Right lobe of liver (tissue), 6 donors: ENCODE measurements at regions not wholly inside any gene's neighbourhood (a gene's known extent, or its start where the extent isn't known, plus 50 kb on each side); places are given as distances from the start of the nearest gene placed in this dataset.

Experiments used
- ATAC-seq, 4 donors: fragments of 200-7000 bp; cut with Tn5 transposase; one replicate each; pipeline ENCODE4 v1.9.1; 2020; ENCODE audit warnings: mild to moderate bottlenecking in 4 of 4, moderate library complexity in 4 of 4
- DNase-seq, 3 donors: peaks; one replicate each; pipeline ENCODE4 v3.0.0-alpha.2; 2020
- H3K27ac ChIP-seq, 3 donors: fragments of 200-600 bp; one replicate each; pipeline ENCODE4 v1.8.0; 2022
- H3K27me3 ChIP-seq, 2 donors: fragments of 200-600 bp; one replicate each; pipeline ENCODE4 v1.8.0; 2022
- H3K36me3 ChIP-seq, 4 donors: fragments of 200-600 bp; sonication (generic) in 1 of 4; one replicate each; pipeline versions ENCODE4 v1.5.1 to v1.8.0; 2017 to 2022; ENCODE audit warnings: control low read depth in 1 of 4
- H3K4me1 ChIP-seq, 4 donors: fragments of 200-600 bp; sonication (generic) in 1 of 4; one replicate each; pipeline versions ENCODE4 v1.5.1 to v1.8.0; 2017 to 2022; ENCODE audit warnings: control low read depth in 1 of 4
- H3K4me3 ChIP-seq, 3 donors: fragments of 200-600 bp; one replicate each; pipeline ENCODE4 v1.8.0; 2022
- H3K9me3 ChIP-seq, 4 donors: fragments of 200-600 bp; sonication (generic) in 1 of 4; one replicate each; pipeline versions ENCODE4 v1.5.1 to v1.8.0; 2017 to 2022; ENCODE audit warnings: control low read depth in 1 of 4
- POLR2A ChIP-seq: fragments of 450-650 bp; IDR thresholded peaks from one replicate; pipeline ENCODE4 v1.6.1; 2017; ENCODE audit warnings: antibody characterized with exemption, mild to moderate bottlenecking
- WGBS: methylation state at CpG from one replicate; pipeline ENCODE4 v1.1.6; 2018; ENCODE audit warnings: low coverage, low lambda C conversion rate; ENCODE audit not compliant: insufficient coverage; ENCODE audit errors: missing lambda C conversion rate; 5-methylcytosine and 5-hydroxymethylcytosine counted together
- intact Hi-C, 2 donors: fragments of 100-400 bp; cut with DNase I; formaldehyde crosslinking; loops; one replicate each; pipeline versions ENCODE4 v1.11.2 to v1.14.1; 2022
- TF ChIP-seq, protein P1 (sequence below), 4 donors: fragments of 200-600 bp in 3 of 4; fragments of 450-650 bp in 1 of 4; IDR thresholded peaks; one replicate each; pipeline versions ENCODE4 v1.5.1 to v1.8.0; 2016 to 2022; ENCODE audit warnings: antibody characterized with exemption in 4 of 4, mild to moderate bottlenecking in 2 of 4
- donor health status: DM: no; HTN: yes; CAD: no.
- donor health status: DM: no; HTN: no; CAD: no.
- donor health status: DM: no; HTN: no; CAD: no.
- donor health status: DM: no; HTN: yes; CAD: no.
- donor health status: DM: no; HTN: yes; CAD: no.

- intact Hi-C loops: no loop called here
- Histone ChIP-seq H3K27me3 (no peaks in the 10 kb centered on the region), H3K4me3 (no peak overlapping the region), H3K9me3 (no peaks in the 10 kb centered on the region), H3K27ac (no peak overlapping the region), H3K36me3 (no peaks in the 10 kb centered on the region), H3K4me1 (no peaks in the 10 kb centered on the region)
- TF ChIP-seq, protein P1, sequence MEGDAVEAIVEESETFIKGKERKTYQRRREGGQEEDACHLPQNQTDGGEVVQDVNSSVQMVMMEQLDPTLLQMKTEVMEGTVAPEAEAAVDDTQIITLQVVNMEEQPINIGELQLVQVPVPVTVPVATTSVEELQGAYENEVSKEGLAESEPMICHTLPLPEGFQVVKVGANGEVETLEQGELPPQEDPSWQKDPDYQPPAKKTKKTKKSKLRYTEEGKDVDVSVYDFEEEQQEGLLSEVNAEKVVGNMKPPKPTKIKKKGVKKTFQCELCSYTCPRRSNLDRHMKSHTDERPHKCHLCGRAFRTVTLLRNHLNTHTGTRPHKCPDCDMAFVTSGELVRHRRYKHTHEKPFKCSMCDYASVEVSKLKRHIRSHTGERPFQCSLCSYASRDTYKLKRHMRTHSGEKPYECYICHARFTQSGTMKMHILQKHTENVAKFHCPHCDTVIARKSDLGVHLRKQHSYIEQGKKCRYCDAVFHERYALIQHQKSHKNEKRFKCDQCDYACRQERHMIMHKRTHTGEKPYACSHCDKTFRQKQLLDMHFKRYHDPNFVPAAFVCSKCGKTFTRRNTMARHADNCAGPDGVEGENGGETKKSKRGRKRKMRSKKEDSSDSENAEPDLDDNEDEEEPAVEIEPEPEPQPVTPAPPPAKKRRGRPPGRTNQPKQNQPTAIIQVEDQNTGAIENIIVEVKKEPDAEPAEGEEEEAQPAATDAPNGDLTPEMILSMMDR (IDR thresholded peaks at IDR 0.05): no peak
- TF ChIP-seq POLR2A: no peak
- ATAC-seq (no peak), DNase-seq (no peak)
- WGBS: 70% methylated on average over 5 of the region's 5 CpGs
These were observed 474.2 kb upstream of the ROBO2 start for GRCh38 chr3:76565496-76566210.

DNA sequence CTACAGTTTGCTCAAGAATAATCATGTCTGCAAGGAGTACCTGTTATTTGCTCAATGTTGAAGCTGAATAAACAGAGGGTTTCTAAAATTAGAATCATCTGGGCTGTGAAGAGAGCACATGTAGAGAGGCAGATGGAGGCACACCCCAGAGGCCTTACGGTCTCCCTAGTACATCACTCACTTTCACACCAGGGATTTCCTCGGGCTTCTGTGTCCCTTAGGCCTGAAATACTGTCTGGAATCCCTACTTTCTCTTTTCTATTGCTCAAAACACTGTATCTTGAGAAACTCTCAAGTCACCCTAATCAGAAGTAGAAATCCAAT is 473.7 kb upstream of the ROBO2 start:
- Histone ChIP-seq H3K27ac (no peak overlapping the region), H3K4me1 (no peaks in the 10 kb centered on the region), H3K36me3 (no peaks in the 10 kb centered on the region), H3K27me3 (no peaks in the 10 kb centered on the region), H3K9me3 (no peaks in the 10 kb centered on the region), H3K4me3 (no peak overlapping the region)
- 20% methylated on average over 1 of the region's 2 CpGs for WGBS
- no peak for TF ChIP-seq POLR2A
- TF ChIP-seq, protein P1 (IDR thresholded peaks at IDR 0.05): no peak
- DNase-seq (no peak), ATAC-seq (no peak)
- intact Hi-C loops: no loop called here

DNA sequence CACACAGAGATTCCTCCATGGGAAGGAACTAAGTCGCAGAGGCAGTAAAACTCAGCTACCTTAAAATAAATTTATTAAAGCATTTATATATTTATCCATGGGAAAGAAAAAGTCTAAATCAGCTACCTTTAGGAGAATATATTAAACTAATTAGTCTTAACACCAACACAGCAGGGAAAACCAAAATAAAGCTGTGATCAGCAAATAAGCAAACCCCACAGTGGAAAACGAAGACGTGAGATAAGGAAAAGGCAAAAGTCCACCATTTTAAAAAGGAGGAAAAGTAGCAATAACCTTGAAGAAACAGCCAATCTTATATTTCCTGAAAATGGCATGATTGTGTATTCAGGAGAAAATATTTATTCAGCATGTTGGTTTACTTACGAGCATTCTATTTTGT is 473.0 kb upstream of the ROBO2 start:
- TF ChIP-seq, protein P1 (IDR thresholded peaks at IDR 0.05): no peak
- TF ChIP-seq POLR2A: no peak
- H3K27ac ChIP-seq: no peak overlapping the region
- H3K4me3 ChIP-seq: no peak overlapping the region
- ATAC-seq (no peak), DNase-seq (no peak)
- no peaks in the 10 kb centered on the region for H3K9me3 ChIP-seq
- no peaks in the 10 kb centered on the region for H3K36me3 ChIP-seq
- H3K4me1 ChIP-seq: no peaks in the 10 kb centered on the region
- H3K27me3 ChIP-seq: no peaks in the 10 kb centered on the region
- WGBS: 49% methylated on average over 4 of the region's 4 CpGs
- intact Hi-C loops: no loop called here

GRCh38 chr3:76570436-76571057 is 469.4 kb upstream of the ROBO2 start:
- ATAC-seq: no peak
- Histone ChIP-seq H3K9me3 (no peaks in the 10 kb centered on the region), H3K36me3 (no peaks in the 10 kb centered on the region), H3K27ac (no peak overlapping the region), H3K4me3 (no peak overlapping the region), H3K4me1 (no peaks in the 10 kb centered on the region), H3K27me3 (no peaks in the 10 kb centered on the region)
- WGBS: 55% methylated on average over 3 of the region's 3 CpGs
- TF ChIP-seq, protein P1 (IDR thresholded peaks at IDR 0.05): peak in 3 of 4 donors; percentile 71 to 79 (median 79)
- no peak for TF ChIP-seq POLR2A
- no peak for DNase-seq
- intact Hi-C loops: no loop called here
